IPS-18a (cell line): ENCODE measurements at regions not wholly inside any gene's neighbourhood (a gene's known extent, or its start where the extent isn't known, plus 50 kb on each side); places are given as distances from the start of the nearest gene placed in this dataset.
"Not testable (repeated sequence)": the region's sequence is repeated elsewhere in the genome, so short reads cannot be mapped to it uniquely, and the experiment has no call there.

Experiments
- H3K27ac ChIP-seq: one replicate; pipeline ENCODE4 v1.5.1; 2013; ENCODE audit warnings: low read length
- H3K27me3 ChIP-seq: one replicate; pipeline ENCODE4 v1.6.1; 2013; ENCODE audit warnings: mild to moderate bottlenecking, low read length; ENCODE audit not compliant: control insufficient read depth, insufficient read depth
- H3K36me3 ChIP-seq: one replicate; pipeline ENCODE4 v1.6.1; 2013; ENCODE audit warnings: low read depth, low read length; ENCODE audit not compliant: control insufficient read depth
- H3K4me1 ChIP-seq: one replicate; pipeline ENCODE4 v1.6.1; 2013; ENCODE audit warnings: low read depth, low read length; ENCODE audit not compliant: control insufficient read depth
- H3K4me3 ChIP-seq: one replicate; pipeline ENCODE4 v1.5.1; 2013; ENCODE audit warnings: low read length
- H3K9ac ChIP-seq: one replicate; pipeline ENCODE4 v1.6.1; 2013; ENCODE audit warnings: mild to moderate bottlenecking, low read length, moderate library complexity
- H3K9me3 ChIP-seq: one replicate; pipeline ENCODE4 v1.6.1; 2013; ENCODE audit warnings: low read depth, low read length; ENCODE audit not compliant: control insufficient read depth

GRCh38 chr3:110859993-110860392, 211.6 kb upstream of the NECTIN3 start:
- no peak overlapping the region for H3K4me3 ChIP-seq
- H3K36me3 ChIP-seq = no peaks in the 10 kb centered on the region
- no peak overlapping the region for H3K9ac ChIP-seq
- no peak overlapping the region for H3K27ac ChIP-seq
- no peaks in the 10 kb centered on the region for H3K9me3 ChIP-seq
- H3K4me1 ChIP-seq = no peaks in the 10 kb centered on the region
- no peaks in the 10 kb centered on the region for H3K27me3 ChIP-seq

- Histone ChIP-seq H3K9ac (no peak overlapping the region), H3K4me1 (no peaks in the 10 kb centered on the region), H3K36me3 (no peaks in the 10 kb centered on the region), H3K27me3 (no peaks in the 10 kb centered on the region), H3K4me3 (no peak overlapping the region), H3K9me3 (no peaks in the 10 kb centered on the region), H3K27ac (no peak overlapping the region)
Observed at GRCh38 chr3:110865934-110866333, 205.7 kb upstream of the NECTIN3 start.

GRCh38 chr3:110868106-110868505, 203.5 kb upstream of the NECTIN3 start:
- Histone ChIP-seq H3K27ac (no peak overlapping the region), H3K4me3 (no peak overlapping the region), H3K27me3 (no peaks in the 10 kb centered on the region), H3K9me3 (peaks cover 1% of the 10 kb centered on the region), H3K36me3 (no peaks in the 10 kb centered on the region), H3K4me1 (no peaks in the 10 kb centered on the region), H3K9ac (no peak overlapping the region)

GRCh38 chr3:110869736-110870135, 201.9 kb upstream of the NECTIN3 start:
- H3K27me3 ChIP-seq = no peaks in the 10 kb centered on the region

GRCh38 chr3:110871869-110872268, 199.7 kb upstream of the NECTIN3 start:
- Histone ChIP-seq H3K36me3 (no peaks in the 10 kb centered on the region), H3K9me3 (peaks cover 9% of the 10 kb centered on the region), H3K27ac (no peak overlapping the region), H3K4me1 (no peaks in the 10 kb centered on the region), H3K4me3 (no peak overlapping the region), H3K9ac (no peak overlapping the region), H3K27me3 (no peaks in the 10 kb centered on the region)

More at GRCh38 chr3:110869736-110870135, 201.9 kb upstream of the NECTIN3 start:
- no peaks in the 10 kb centered on the region for H3K36me3 ChIP-seq
- no peaks in the 10 kb centered on the region for H3K4me1 ChIP-seq
- H3K9me3 ChIP-seq = peaks cover 9% of the 10 kb centered on the region
- H3K9ac ChIP-seq = no peak overlapping the region
- no peak overlapping the region for H3K27ac ChIP-seq
- H3K4me3 ChIP-seq = no peak overlapping the region

GRCh38 chr3:110878692-110879091, 192.9 kb upstream of the NECTIN3 start:
- H3K9me3 ChIP-seq = peaks cover 6% of the 10 kb centered on the region
- H3K9ac ChIP-seq = no peak overlapping the region
- H3K36me3 ChIP-seq = no peaks in the 10 kb centered on the region
- H3K27me3 ChIP-seq = no peaks in the 10 kb centered on the region
- no peaks in the 10 kb centered on the region for H3K4me1 ChIP-seq
- H3K4me3 ChIP-seq = no peak overlapping the region
- no peak overlapping the region for H3K27ac ChIP-seq

- Histone ChIP-seq H3K27ac (no peak overlapping the region), H3K9me3 (no peaks in the 10 kb centered on the region), H3K9ac (no peak overlapping the region), H3K4me3 (no peak overlapping the region), H3K27me3 (no peaks in the 10 kb centered on the region), H3K4me1 (no peaks in the 10 kb centered on the region), H3K36me3 (no peaks in the 10 kb centered on the region)
Observed at GRCh38 chr3:110881069-110881468, 190.5 kb upstream of the NECTIN3 start.

GRCh38 chr3:110886222-110886893, 185.3 kb upstream of the NECTIN3 start:
- no peaks in the 10 kb centered on the region for H3K36me3 ChIP-seq
- no peak overlapping the region for H3K9ac ChIP-seq
- no peak overlapping the region for H3K4me3 ChIP-seq
- H3K27me3 ChIP-seq = no peaks in the 10 kb centered on the region
- no peaks in the 10 kb centered on the region for H3K4me1 ChIP-seq
- H3K9me3 ChIP-seq = no peaks in the 10 kb centered on the region
- H3K27ac ChIP-seq = no peak overlapping the region

GRCh38 chr3:110887176-110887575, 184.4 kb upstream of the NECTIN3 start:
- no peak overlapping the region for H3K27ac ChIP-seq
- no peaks in the 10 kb centered on the region for H3K9me3 ChIP-seq
- no peaks in the 10 kb centered on the region for H3K36me3 ChIP-seq
- H3K4me1 ChIP-seq = no peaks in the 10 kb centered on the region
- H3K27me3 ChIP-seq = no peaks in the 10 kb centered on the region
- no peak overlapping the region for H3K9ac ChIP-seq
- no peak overlapping the region for H3K4me3 ChIP-seq

GRCh38 chr3:110888625-110889375, 182.8 kb upstream of the NECTIN3 start:
- H3K27me3 ChIP-seq, H3K9me3 ChIP-seq, H3K36me3 ChIP-seq, H3K4me3 ChIP-seq, H3K27ac ChIP-seq, H3K9ac ChIP-seq, H3K4me1 ChIP-seq: not testable (repeated sequence)

GRCh38 chr3:110889376-110889699, 182.3 kb upstream of the NECTIN3 start:
- not testable (repeated sequence) for H3K27me3 ChIP-seq, H3K36me3 ChIP-seq, H3K4me1 ChIP-seq, H3K9ac ChIP-seq, H3K4me3 ChIP-seq, H3K9me3 ChIP-seq, H3K27ac ChIP-seq

- peaks cover 2% of the 10 kb centered on the region for H3K9me3 ChIP-seq
- H3K4me1 ChIP-seq = no peaks in the 10 kb centered on the region
- no peak overlapping the region for H3K27ac ChIP-seq
- no peak overlapping the region for H3K9ac ChIP-seq
- no peak overlapping the region for H3K4me3 ChIP-seq
- H3K27me3 ChIP-seq = no peaks in the 10 kb centered on the region
- H3K36me3 ChIP-seq = no peaks in the 10 kb centered on the region
Observed at GRCh38 chr3:110894574-110894973, 177.0 kb upstream of the NECTIN3 start.
